Renal pelvis (tissue), 1 donor: ENCODE measurements at regions not wholly inside any gene's neighbourhood (a gene's known extent, or its start where the extent isn't known, plus 50 kb on each side); places are given as distances from the start of the nearest gene placed in this dataset.

Experiments
- DNase-seq: peaks from one replicate; pipeline ENCODE4 v3.0.0-alpha.2; 2013

- no peak for DNase-seq
Observed at GRCh38 chr10:8498290-8498689, 443.8 kb downstream of the GATA3 start.

GRCh38 chr10:8498881-8499280 is 444.4 kb downstream of the GATA3 start:
- no peak for DNase-seq

GRCh38 chr10:8499312-8499711 is 444.8 kb downstream of the GATA3 start:
- DNase-seq = no peak

- no peak for DNase-seq
Observed at GRCh38 chr10:8499752-8500390, 445.4 kb downstream of the GATA3 start.

GRCh38 chr10:8502573-8502972 is 448.1 kb downstream of the GATA3 start:
- DNase-seq = no peak

GRCh38 chr10:8504499-8504898 is 450.0 kb downstream of the GATA3 start:
- DNase-seq = no peak

GRCh38 chr10:8507156-8507555 is 452.7 kb downstream of the GATA3 start:
- DNase-seq = no peak

GRCh38 chr10:8508882-8509281 is 454.4 kb downstream of the GATA3 start:
- DNase-seq = no peak

GRCh38 chr10:8510471-8510870 is 456.0 kb downstream of the GATA3 start:
- DNase-seq = no peak

GRCh38 chr10:8511026-8511425 is 456.5 kb downstream of the GATA3 start:
- no peak for DNase-seq

- DNase-seq = no peak
Observed at GRCh38 chr10:8513155-8514147, 459.0 kb downstream of the GATA3 start.

- no peak for DNase-seq
Observed at GRCh38 chr10:8520382-8520781, 465.9 kb downstream of the GATA3 start.

GRCh38 chr10:8527773-8528172 is 473.3 kb downstream of the GATA3 start:
- DNase-seq = no peak

- DNase-seq = no peak
Observed at GRCh38 chr10:8531116-8531515, 476.6 kb downstream of the GATA3 start.

GRCh38 chr10:8532647-8533046 is 478.2 kb downstream of the GATA3 start:
- DNase-seq = no peak

GRCh38 chr10:8533462-8533861 is 479.0 kb downstream of the GATA3 start:
- peak; percentile 42 for DNase-seq

- peak; percentile 82 for DNase-seq
Observed at GRCh38 chr10:8534096-8534495, 479.6 kb downstream of the GATA3 start.

- DNase-seq = peak; percentile 35
Observed at GRCh38 chr10:8534891-8535290, 480.4 kb downstream of the GATA3 start.

- no peak for DNase-seq
Observed at GRCh38 chr10:8539056-8539455, 484.6 kb downstream of the GATA3 start.

- DNase-seq = no peak
Observed at GRCh38 chr10:8543361-8544056, 489.0 kb downstream of the GATA3 start.

GRCh38 chr10:8544057-8544380 is 489.5 kb downstream of the GATA3 start:
- DNase-seq = no peak

- DNase-seq = no peak
Observed at GRCh38 chr10:8544500-8544899, 490.0 kb downstream of the GATA3 start.

- DNase-seq = no peak
Observed at GRCh38 chr10:8554574-8554973, 500.1 kb downstream of the GATA3 start.
